Osteocyte (in vitro differentiated cells): ENCODE measurements at regions not wholly inside any gene's neighbourhood (a gene's known extent, or its start where the extent isn't known, plus 50 kb on each side); places are given as distances from the start of the nearest gene placed in this dataset.
"Not testable (repeated sequence)": the region's sequence is repeated elsewhere in the genome, so short reads cannot be mapped to it uniquely, and the experiment has no call there.

ENCODE experiments used
- DNase-seq: peaks from one replicate; pipeline ENCODE4 v3.0.0; 2021; ENCODE audit warnings: mixed read lengths; ENCODE audit not compliant: unreplicated experiment; ENCODE audit errors: extremely low spot score
- H3K27ac Mint-ChIP-seq: one replicate; pipeline ENCODE4 v1.8.0; 2021; ENCODE audit warnings: mild to moderate bottlenecking, mixed read lengths; ENCODE audit not compliant: unreplicated experiment
- H3K27me3 Mint-ChIP-seq: one replicate; pipeline ENCODE4 v1.8.0; 2021; ENCODE audit warnings: mixed read lengths; ENCODE audit not compliant: unreplicated experiment
- H3K36me3 Mint-ChIP-seq: one replicate; pipeline ENCODE4 v1.8.0; 2021; ENCODE audit warnings: mixed read lengths; ENCODE audit not compliant: unreplicated experiment
- H3K4me1 Mint-ChIP-seq: one replicate; pipeline ENCODE4 v1.8.0; 2021; ENCODE audit warnings: mixed read lengths; ENCODE audit not compliant: unreplicated experiment
- H3K4me3 Mint-ChIP-seq: one replicate; pipeline ENCODE4 v1.8.0; 2021; ENCODE audit warnings: mild to moderate bottlenecking, moderate library complexity, mixed read lengths; ENCODE audit not compliant: unreplicated experiment
- H3K9me3 Mint-ChIP-seq: one replicate; pipeline ENCODE4 v1.8.0; 2021; ENCODE audit warnings: mixed read lengths; ENCODE audit not compliant: unreplicated experiment
- CTCF ChIP-seq: fragments of 200-600 bp; sonication (generic); IDR thresholded peaks from 2 replicates; pipeline ENCODE4 v1.5.0; 2021; ENCODE audit warnings: antibody characterized with exemption, mild to moderate bottlenecking, moderate library complexity

- no peak overlapping the region for H3K27ac Mint-ChIP-seq
- H3K36me3 Mint-ChIP-seq, result no peaks in the 10 kb centered on the region
- H3K4me3 Mint-ChIP-seq, result no peak overlapping the region
- no peaks in the 10 kb centered on the region for H3K27me3 Mint-ChIP-seq
- TF ChIP-seq CTCF, result no peak
- H3K4me1 Mint-ChIP-seq, result no peaks in the 10 kb centered on the region
- H3K9me3 Mint-ChIP-seq, result peaks cover 64% of the 10 kb centered on the region
- peak; percentile 64 for DNase-seq
Measured at GRCh38 chrX:83260288-83260687, 247.8 kb upstream of the POU3F4 start.

GRCh38 chrX:83262218-83262617, 245.9 kb upstream of the POU3F4 start:
- H3K36me3 Mint-ChIP-seq, H3K27ac Mint-ChIP-seq, DNase-seq, H3K27me3 Mint-ChIP-seq, H3K4me1 Mint-ChIP-seq, H3K4me3 Mint-ChIP-seq: not testable (repeated sequence)
- H3K9me3 Mint-ChIP-seq, result peaks cover 70% of the 10 kb centered on the region

- Mint-ChIP-seq H3K9me3 (peaks cover 17% of the 10 kb centered on the region), H3K4me1 (no peaks in the 10 kb centered on the region), H3K36me3 (no peaks in the 10 kb centered on the region), H3K27ac (no peak overlapping the region), H3K27me3 (no peaks in the 10 kb centered on the region), H3K4me3 (no peak overlapping the region)
- no peak for DNase-seq
- TF ChIP-seq CTCF, result no peak
Measured at GRCh38 chrX:83278988-83279387, 229.1 kb upstream of the POU3F4 start.

GRCh38 chrX:83286627-83287026, 221.5 kb upstream of the POU3F4 start:
- not testable (repeated sequence) for H3K36me3 Mint-ChIP-seq, H3K27me3 Mint-ChIP-seq, H3K4me3 Mint-ChIP-seq, H3K27ac Mint-ChIP-seq, H3K4me1 Mint-ChIP-seq, DNase-seq
- H3K9me3 Mint-ChIP-seq, result peaks cover 50% of the 10 kb centered on the region

GRCh38 chrX:83305381-83305780, 202.7 kb upstream of the POU3F4 start:
- Mint-ChIP-seq H3K36me3 (no peaks in the 10 kb centered on the region), H3K9me3 (peaks cover 60% of the 10 kb centered on the region)

GRCh38 chrX:83319023-83319422, 189.1 kb upstream of the POU3F4 start:
- Mint-ChIP-seq H3K9me3 (peaks cover 46% of the 10 kb centered on the region), H3K4me3 (no peak overlapping the region), H3K27me3 (no peaks in the 10 kb centered on the region), H3K4me1 (no peaks in the 10 kb centered on the region), H3K27ac (no peak overlapping the region), H3K36me3 (no peaks in the 10 kb centered on the region)
- DNase-seq, result no peak
- no peak for TF ChIP-seq CTCF

More at GRCh38 chrX:83305381-83305780, 202.7 kb upstream of the POU3F4 start:
- no peaks in the 10 kb centered on the region for H3K27me3 Mint-ChIP-seq
- TF ChIP-seq CTCF, result no peak
- H3K4me1 Mint-ChIP-seq, result no peaks in the 10 kb centered on the region
- no peak for DNase-seq
- no peak overlapping the region for H3K4me3 Mint-ChIP-seq
- H3K27ac Mint-ChIP-seq, result no peak overlapping the region
